ENCODE measurements at regions not wholly inside any gene's neighbourhood (a gene's known extent, or its start where the extent isn't known, plus 50 kb on each side); places are given as distances from the start of the nearest gene placed in this dataset.

DNA sequence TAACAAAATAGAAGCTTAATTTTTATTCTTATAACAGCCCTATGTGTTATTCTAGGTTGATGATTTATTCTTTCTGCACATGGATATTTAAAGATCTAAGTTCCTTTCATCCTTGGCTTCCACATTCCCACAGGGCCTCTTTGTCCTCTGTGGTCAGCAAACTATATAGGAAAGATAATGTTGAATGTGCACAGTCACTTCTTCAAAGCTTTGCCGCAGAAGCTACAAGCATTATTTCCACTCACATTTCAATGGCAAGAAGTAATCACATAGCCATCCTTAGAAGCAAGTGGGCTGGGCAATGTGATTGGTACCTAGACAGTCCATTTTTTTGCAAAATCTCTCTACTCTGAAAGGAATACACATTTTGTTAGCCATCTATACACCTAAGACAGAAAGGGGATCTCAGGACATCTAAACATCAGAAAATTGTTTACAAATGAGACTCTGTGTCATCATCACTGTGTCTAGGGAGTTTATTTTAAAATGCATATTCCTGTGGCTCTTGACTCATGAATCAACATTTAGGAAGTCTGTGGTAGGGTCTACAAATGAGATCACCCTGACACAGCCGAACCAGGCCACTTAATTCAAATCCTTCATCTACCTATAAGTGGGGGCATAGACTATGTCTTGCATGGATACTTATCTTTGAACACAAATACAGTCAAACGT is 1060.5 kb downstream of the XPNPEP1 start:
- DNase-seq (ENCODE audit: low spot score), result no peak
- TF ChIP-seq, protein P1, sequence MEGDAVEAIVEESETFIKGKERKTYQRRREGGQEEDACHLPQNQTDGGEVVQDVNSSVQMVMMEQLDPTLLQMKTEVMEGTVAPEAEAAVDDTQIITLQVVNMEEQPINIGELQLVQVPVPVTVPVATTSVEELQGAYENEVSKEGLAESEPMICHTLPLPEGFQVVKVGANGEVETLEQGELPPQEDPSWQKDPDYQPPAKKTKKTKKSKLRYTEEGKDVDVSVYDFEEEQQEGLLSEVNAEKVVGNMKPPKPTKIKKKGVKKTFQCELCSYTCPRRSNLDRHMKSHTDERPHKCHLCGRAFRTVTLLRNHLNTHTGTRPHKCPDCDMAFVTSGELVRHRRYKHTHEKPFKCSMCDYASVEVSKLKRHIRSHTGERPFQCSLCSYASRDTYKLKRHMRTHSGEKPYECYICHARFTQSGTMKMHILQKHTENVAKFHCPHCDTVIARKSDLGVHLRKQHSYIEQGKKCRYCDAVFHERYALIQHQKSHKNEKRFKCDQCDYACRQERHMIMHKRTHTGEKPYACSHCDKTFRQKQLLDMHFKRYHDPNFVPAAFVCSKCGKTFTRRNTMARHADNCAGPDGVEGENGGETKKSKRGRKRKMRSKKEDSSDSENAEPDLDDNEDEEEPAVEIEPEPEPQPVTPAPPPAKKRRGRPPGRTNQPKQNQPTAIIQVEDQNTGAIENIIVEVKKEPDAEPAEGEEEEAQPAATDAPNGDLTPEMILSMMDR (IDR thresholded peaks at IDR 0.05; ENCODE audit: extremely low read depth, missing control alignments), result no peak

DNA sequence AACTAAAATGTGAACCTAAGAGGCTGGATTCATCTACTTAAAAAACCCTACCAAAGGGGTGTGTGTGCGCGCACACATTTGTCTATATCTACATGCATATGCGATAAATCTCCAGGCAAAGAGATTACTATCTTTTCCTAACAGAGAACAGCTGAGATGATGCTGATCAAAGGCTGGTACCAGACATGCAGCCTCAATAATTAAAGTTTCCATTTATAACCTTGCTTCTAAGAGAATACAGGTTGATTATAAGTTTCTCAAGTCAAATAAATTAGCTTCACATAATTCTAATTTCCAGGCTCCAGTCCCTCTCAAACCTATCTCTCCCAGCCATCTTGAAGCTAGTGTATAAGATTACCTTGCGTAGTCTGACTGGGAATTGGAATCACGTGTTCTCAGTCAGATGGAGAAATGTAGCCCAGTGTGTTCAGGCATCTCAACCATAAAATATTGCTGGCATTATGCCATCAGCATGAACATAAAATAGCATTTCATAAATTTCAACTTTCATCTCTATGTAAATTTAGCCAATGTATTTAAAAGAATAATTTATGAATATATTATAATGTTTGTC is 1062.0 kb downstream of the XPNPEP1 start:
- no peak for DNase-seq (ENCODE audit: low spot score)
- TF ChIP-seq, protein P1 (IDR thresholded peaks at IDR 0.05; ENCODE audit: extremely low read depth, missing control alignments), result no peak

DNA sequence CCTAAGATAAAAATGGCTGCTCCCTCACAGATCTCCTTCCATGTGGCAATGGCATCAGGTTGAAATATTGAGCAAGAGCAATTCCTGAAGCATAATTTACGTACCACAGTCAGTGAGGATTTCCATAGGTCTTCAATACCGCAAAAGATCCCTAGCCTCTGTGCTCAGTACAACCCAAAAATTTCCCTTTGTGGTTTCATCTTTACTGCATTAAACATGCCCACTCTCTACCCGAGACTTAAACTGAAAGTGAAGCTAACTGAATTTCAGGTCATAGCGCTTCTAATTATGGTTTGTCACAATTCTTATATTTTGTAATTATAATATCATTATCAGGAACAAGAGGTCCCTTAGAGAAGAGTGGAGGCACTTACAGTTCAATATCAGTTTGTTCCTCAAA is 1071.1 kb downstream of the XPNPEP1 start:
- TF ChIP-seq, protein P1 (IDR thresholded peaks at IDR 0.05; ENCODE audit: extremely low read depth, missing control alignments), result no peak
- DNase-seq (ENCODE audit: low spot score), result peak; percentile 10

DNA sequence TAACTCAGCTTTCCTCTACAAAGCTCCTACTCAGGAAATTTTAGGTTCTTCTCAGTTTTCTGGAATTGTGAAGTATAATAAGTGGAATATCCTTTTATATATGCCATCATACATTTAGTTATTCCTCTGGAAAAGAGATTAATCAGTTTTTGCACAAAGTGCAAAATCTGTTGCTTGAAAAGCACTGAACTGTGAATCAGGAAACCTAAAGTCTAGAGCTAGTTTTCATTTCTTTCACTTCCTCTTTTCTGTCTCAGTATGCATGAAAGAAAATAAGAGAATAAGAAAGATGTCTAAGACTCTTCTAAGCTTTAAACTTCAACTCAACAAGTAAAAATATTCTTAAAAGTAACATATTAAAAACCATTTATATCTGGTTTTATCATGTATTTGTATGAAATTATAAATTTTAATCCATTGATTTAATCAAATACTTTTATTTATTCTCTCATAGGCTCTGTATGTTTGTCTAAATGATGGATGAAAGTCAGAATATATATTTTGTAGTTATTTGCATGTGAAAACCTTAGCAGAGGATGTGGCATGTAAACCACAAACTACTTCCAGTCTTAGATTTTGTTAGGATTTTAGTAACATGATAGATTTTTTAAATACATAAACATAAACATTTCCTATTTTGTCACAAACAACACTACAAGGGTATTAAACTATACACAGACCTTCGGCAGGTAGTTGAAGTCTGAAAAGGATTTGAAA is 1073.0 kb downstream of the XPNPEP1 start:
- peak; percentile 21 for DNase-seq (ENCODE audit: low spot score)
- TF ChIP-seq, protein P1 (IDR thresholded peaks at IDR 0.05; ENCODE audit: extremely low read depth, missing control alignments), result no peak

DNA sequence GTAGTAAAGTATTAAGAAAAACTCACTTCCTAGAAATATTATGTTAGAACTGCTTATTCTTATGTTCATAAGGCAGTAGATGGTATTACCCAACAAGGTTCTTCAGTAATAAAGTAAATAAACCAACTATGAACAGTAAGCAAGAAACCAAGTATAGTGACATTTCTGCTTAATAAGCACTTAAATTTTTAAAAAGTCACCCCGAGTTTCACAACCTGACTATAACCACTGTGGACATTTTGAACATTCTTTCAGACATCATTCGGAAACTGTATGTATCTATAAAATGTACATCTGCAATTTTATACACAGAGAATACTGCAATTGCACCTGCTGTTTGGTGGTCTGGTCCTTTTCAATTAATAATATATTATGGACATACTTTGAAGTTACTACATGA is 1073.6 kb downstream of the XPNPEP1 start:
- TF ChIP-seq, protein P1 (IDR thresholded peaks at IDR 0.05; ENCODE audit: extremely low read depth, missing control alignments), result no peak
- DNase-seq (ENCODE audit: low spot score), result no peak

DNA sequence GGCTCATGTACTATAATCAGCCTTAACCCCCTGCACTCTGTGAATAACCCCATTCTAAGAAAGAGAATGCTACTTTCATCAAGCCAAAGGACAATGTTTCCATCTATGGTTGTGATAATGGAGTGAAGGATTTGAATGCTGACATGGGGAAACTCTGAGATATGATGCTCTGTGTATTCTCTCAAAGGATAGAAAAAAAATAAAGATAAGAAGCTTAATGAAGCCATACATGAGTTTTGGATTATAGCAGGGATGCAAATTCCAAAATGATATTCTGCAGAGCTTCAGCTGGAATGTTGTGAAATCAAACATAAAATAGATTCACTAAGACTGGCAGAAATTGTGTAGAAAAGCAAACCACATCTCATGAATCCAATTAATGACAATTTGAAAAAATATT is 1074.1 kb downstream of the XPNPEP1 start:
- DNase-seq (ENCODE audit: low spot score), result no peak
- TF ChIP-seq, protein P1 (IDR thresholded peaks at IDR 0.05; ENCODE audit: extremely low read depth, missing control alignments), result no peak

DNA sequence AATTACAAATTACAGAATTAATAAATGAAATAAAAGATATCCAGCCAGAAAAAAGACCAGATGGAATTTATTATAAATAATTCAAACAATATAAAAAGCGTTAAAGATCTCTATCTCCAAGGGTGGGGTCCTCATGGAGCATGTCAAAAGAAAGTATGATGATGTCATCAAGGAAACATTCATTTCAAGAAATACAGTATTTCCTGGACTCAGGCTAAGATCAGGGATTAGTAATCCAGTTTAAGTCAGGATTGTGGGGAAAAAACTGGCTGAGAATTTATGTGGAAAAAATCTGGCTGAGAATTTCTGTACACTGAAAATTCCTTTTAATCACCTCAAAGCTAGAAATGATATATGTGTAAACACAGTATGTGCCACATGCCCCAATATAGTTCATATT is 1075.3 kb downstream of the XPNPEP1 start:
- no peak for DNase-seq (ENCODE audit: low spot score)
- TF ChIP-seq, protein P1 (IDR thresholded peaks at IDR 0.05; ENCODE audit: extremely low read depth, missing control alignments), result no peak

All from GM20000 (cell line).